ENCODE measurements at regions not wholly inside any gene's neighbourhood (a gene's known extent, or its start where the extent isn't known, plus 50 kb on each side); places are given as distances from the start of the nearest gene placed in this dataset.

GRCh38 chr22:48098243-48098920, 1335.9 kb downstream of the TBC1D22A start:
- no peak overlapping the region for H3K27ac ChIP-seq (ENCODE audit: poor library complexity, severe bottlenecking)
- no peak for DNase-seq (ENCODE audit: low spot score)
- TF ChIP-seq CTCF (IDR thresholded peaks at IDR 0.05; ENCODE audit: poor library complexity, severe bottlenecking), result no peak
- H3K36me3 ChIP-seq (ENCODE audit: low read depth), result no peaks in the 10 kb centered on the region
- no peak for ATAC-seq (ENCODE audit: low read depth)
- H3K4me3 ChIP-seq (ENCODE audit: severe bottlenecking), result no peak overlapping the region
- no peaks in the 10 kb centered on the region for H3K9me3 ChIP-seq (ENCODE audit: severe bottlenecking)
- no peaks in the 10 kb centered on the region for H3K27me3 ChIP-seq (ENCODE audit: insufficient read depth, poor library complexity, severe bottlenecking)
- no peaks in the 10 kb centered on the region for H3K4me1 ChIP-seq (ENCODE audit: insufficient read depth, poor library complexity, severe bottlenecking)

GRCh38 chr22:48097723-48098122, 1335.3 kb downstream of the TBC1D22A start:
- no peak overlapping the region for H3K27ac ChIP-seq (ENCODE audit: poor library complexity, severe bottlenecking)
- no peaks in the 10 kb centered on the region for H3K36me3 ChIP-seq (ENCODE audit: low read depth)
- H3K4me3 ChIP-seq (ENCODE audit: severe bottlenecking), result no peak overlapping the region
- DNase-seq (ENCODE audit: low spot score), result no peak
- no peak for ATAC-seq (ENCODE audit: low read depth)
- no peaks in the 10 kb centered on the region for H3K27me3 ChIP-seq (ENCODE audit: insufficient read depth, poor library complexity, severe bottlenecking)
- TF ChIP-seq CTCF (IDR thresholded peaks at IDR 0.05; ENCODE audit: poor library complexity, severe bottlenecking), result no peak
- H3K9me3 ChIP-seq (ENCODE audit: severe bottlenecking), result no peaks in the 10 kb centered on the region
- H3K4me1 ChIP-seq (ENCODE audit: insufficient read depth, poor library complexity, severe bottlenecking), result no peaks in the 10 kb centered on the region

GRCh38 chr22:48096851-48097665, 1334.6 kb downstream of the TBC1D22A start:
- ATAC-seq (ENCODE audit: low read depth), result no peak
- TF ChIP-seq CTCF (IDR thresholded peaks at IDR 0.05; ENCODE audit: poor library complexity, severe bottlenecking), result no peak
- Histone ChIP-seq H3K36me3 (ENCODE audit: low read depth) (no peaks in the 10 kb centered on the region), H3K4me1 (ENCODE audit: insufficient read depth, poor library complexity, severe bottlenecking) (no peaks in the 10 kb centered on the region), H3K9me3 (ENCODE audit: severe bottlenecking) (no peaks in the 10 kb centered on the region), H3K27me3 (ENCODE audit: insufficient read depth, poor library complexity, severe bottlenecking) (no peaks in the 10 kb centered on the region), H3K27ac (ENCODE audit: poor library complexity, severe bottlenecking) (no peak overlapping the region), H3K4me3 (ENCODE audit: severe bottlenecking) (no peak overlapping the region)
- no peak for DNase-seq (ENCODE audit: low spot score)

GRCh38 chr22:48096411-48096810, 1334.0 kb downstream of the TBC1D22A start:
- no peak for DNase-seq (ENCODE audit: low spot score)
- no peaks in the 10 kb centered on the region for H3K4me1 ChIP-seq (ENCODE audit: insufficient read depth, poor library complexity, severe bottlenecking)
- no peak for ATAC-seq (ENCODE audit: low read depth)
- no peaks in the 10 kb centered on the region for H3K27me3 ChIP-seq (ENCODE audit: insufficient read depth, poor library complexity, severe bottlenecking)
- no peaks in the 10 kb centered on the region for H3K36me3 ChIP-seq (ENCODE audit: low read depth)
- H3K27ac ChIP-seq (ENCODE audit: poor library complexity, severe bottlenecking), result no peak overlapping the region
- H3K9me3 ChIP-seq (ENCODE audit: severe bottlenecking), result no peaks in the 10 kb centered on the region
- no peak overlapping the region for H3K4me3 ChIP-seq (ENCODE audit: severe bottlenecking)
- TF ChIP-seq CTCF (IDR thresholded peaks at IDR 0.05; ENCODE audit: poor library complexity, severe bottlenecking), result no peak

GRCh38 chr22:48093981-48094380, 1331.5 kb downstream of the TBC1D22A start:
- Histone ChIP-seq H3K4me3 (ENCODE audit: severe bottlenecking) (no peak overlapping the region), H3K36me3 (ENCODE audit: low read depth) (no peaks in the 10 kb centered on the region), H3K27ac (ENCODE audit: poor library complexity, severe bottlenecking) (no peak overlapping the region), H3K4me1 (ENCODE audit: insufficient read depth, poor library complexity, severe bottlenecking) (no peaks in the 10 kb centered on the region), H3K27me3 (ENCODE audit: insufficient read depth, poor library complexity, severe bottlenecking) (no peaks in the 10 kb centered on the region), H3K9me3 (ENCODE audit: severe bottlenecking) (no peaks in the 10 kb centered on the region)
- DNase-seq (ENCODE audit: low spot score) (no peak), ATAC-seq (ENCODE audit: low read depth) (no peak)
- TF ChIP-seq CTCF (IDR thresholded peaks at IDR 0.05; ENCODE audit: poor library complexity, severe bottlenecking), result no peak
